ENCODE measurements at regions not wholly inside any gene's neighbourhood (a gene's known extent, or its start where the extent isn't known, plus 50 kb on each side); places are given as distances from the start of the nearest gene placed in this dataset.

DNA sequence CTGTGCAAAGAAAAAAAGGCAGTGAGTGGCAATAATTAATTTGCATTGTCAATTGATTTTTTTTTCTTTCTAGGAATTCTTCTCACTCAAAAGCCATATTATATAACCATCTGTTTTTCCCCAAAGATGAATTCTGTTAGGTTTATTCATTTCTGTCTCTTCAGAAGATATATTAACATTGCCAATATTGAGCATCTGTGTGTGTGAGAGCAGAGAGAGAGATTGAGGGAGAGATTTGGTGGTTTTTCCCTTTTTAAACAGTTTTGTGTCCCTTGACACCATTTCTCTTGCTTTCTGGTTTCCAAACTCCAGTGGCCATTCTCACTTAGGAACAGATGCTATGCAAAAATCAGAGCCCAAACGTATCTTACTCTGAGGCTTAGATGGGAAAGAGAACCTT, 112.5 kb downstream of the LACC1 start:
- no peak for DNase-seq (ENCODE audit: low spot score)
- TF ChIP-seq, protein P1, sequence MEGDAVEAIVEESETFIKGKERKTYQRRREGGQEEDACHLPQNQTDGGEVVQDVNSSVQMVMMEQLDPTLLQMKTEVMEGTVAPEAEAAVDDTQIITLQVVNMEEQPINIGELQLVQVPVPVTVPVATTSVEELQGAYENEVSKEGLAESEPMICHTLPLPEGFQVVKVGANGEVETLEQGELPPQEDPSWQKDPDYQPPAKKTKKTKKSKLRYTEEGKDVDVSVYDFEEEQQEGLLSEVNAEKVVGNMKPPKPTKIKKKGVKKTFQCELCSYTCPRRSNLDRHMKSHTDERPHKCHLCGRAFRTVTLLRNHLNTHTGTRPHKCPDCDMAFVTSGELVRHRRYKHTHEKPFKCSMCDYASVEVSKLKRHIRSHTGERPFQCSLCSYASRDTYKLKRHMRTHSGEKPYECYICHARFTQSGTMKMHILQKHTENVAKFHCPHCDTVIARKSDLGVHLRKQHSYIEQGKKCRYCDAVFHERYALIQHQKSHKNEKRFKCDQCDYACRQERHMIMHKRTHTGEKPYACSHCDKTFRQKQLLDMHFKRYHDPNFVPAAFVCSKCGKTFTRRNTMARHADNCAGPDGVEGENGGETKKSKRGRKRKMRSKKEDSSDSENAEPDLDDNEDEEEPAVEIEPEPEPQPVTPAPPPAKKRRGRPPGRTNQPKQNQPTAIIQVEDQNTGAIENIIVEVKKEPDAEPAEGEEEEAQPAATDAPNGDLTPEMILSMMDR (IDR thresholded peaks at IDR 0.05; ENCODE audit: extremely low read depth, insufficient read depth, missing control alignments) = no peak
- in situ Hi-C loops (cut with MboI; ENCODE audit: low pct_unique_long_range_greater_than_20kb, low sequenced_read_pairs, unreplicated experiment) = no loop called here

GRCh38 chr13:43994999-43995859, 115.5 kb downstream of the LACC1 start:
- TF ChIP-seq, protein P1 (IDR thresholded peaks at IDR 0.05; ENCODE audit: extremely low read depth, insufficient read depth, missing control alignments) = no peak
- DNase-seq (ENCODE audit: low spot score) = no peak
- in situ Hi-C loops (cut with MboI; ENCODE audit: low pct_unique_long_range_greater_than_20kb, low sequenced_read_pairs, unreplicated experiment) = no loop called here

DNA sequence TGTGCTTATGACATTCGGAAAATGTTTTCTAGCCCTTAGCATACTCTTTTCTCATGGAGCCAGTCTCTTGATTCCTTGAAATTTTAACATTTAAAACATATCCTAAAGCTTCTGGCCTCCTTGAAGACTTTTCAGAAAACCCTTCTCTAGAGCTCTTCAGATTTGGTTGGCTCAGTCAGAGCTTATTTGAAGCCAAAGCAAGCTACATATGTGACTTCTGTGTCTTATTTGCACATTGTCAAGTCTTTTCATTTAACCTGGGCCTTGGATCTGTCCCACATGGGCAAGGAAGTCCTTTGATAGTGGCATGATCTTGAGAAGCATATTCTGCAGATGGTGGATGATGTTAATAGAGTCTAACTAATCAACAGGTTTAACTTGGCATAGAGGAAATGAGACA, 116.5 kb downstream of the LACC1 start:
- TF ChIP-seq, protein P1 (IDR thresholded peaks at IDR 0.05; ENCODE audit: extremely low read depth, insufficient read depth, missing control alignments) = no peak

DNA sequence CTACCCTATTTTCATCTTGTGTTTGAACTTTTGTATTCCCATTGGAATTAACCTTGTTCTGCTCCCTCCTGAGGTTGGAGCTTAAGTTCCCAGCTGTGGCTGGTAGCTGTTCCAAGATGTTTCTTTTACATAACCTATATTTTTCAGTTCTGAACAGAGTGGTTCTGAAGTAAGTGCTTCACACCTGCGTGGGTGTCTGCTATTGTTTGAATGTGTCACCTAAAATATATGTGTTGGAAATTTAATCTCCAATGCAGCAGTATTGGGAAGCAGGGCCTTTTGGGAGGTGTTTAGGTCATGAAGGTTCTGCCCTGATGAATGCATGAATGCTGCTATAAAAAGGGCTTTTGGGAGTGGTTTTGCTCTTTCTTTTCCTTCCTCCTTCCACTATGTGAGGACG, 123.8 kb downstream of the LACC1 start:
- DNase-seq (ENCODE audit: low spot score) = no peak
- TF ChIP-seq, protein P1 (IDR thresholded peaks at IDR 0.05; ENCODE audit: extremely low read depth, insufficient read depth, missing control alignments) = no peak
- in situ Hi-C loops (cut with MboI; ENCODE audit: low pct_unique_long_range_greater_than_20kb, low sequenced_read_pairs, unreplicated experiment) = no loop called here

More for the DNA sequence above, 116.5 kb downstream of the LACC1 start:
- no peak for DNase-seq (ENCODE audit: low spot score)
- in situ Hi-C loops (cut with MboI; ENCODE audit: low pct_unique_long_range_greater_than_20kb, low sequenced_read_pairs, unreplicated experiment) = no loop called here

- in situ Hi-C loops (cut with MboI; ENCODE audit: low pct_unique_long_range_greater_than_20kb, low sequenced_read_pairs, unreplicated experiment) = no loop called here
- no peak for DNase-seq (ENCODE audit: low spot score)
- TF ChIP-seq, protein P1 (IDR thresholded peaks at IDR 0.05; ENCODE audit: extremely low read depth, insufficient read depth, missing control alignments) = no peak
Measured at GRCh38 chr13:44004878-44005277, 125.2 kb downstream of the LACC1 start.

- in situ Hi-C loops (cut with MboI; ENCODE audit: low pct_unique_long_range_greater_than_20kb, low sequenced_read_pairs, unreplicated experiment) = no loop called here
- no peak for DNase-seq (ENCODE audit: low spot score)
- TF ChIP-seq, protein P1 (IDR thresholded peaks at IDR 0.05; ENCODE audit: extremely low read depth, insufficient read depth, missing control alignments) = no peak
Measured at GRCh38 chr13:44007451-44007850, 127.7 kb downstream of the LACC1 start.
